DOHH2 (cell line): ENCODE measurements at regions not wholly inside any gene's neighbourhood (a gene's known extent, or its start where the extent isn't known, plus 50 kb on each side); places are given as distances from the start of the nearest gene placed in this dataset.

ENCODE experiments used
- H3F3A ChIP-seq: fragments of 200-600 bp; sonication (generic), shearing (Covaris generic); 2 replicates; pipeline ENCODE4 v1.6.0; 2016; ENCODE audit warnings: antibody characterized with exemption, mild to moderate bottlenecking; ENCODE audit not compliant: control insufficient read depth, insufficient read depth
- H3K27ac ChIP-seq: fragments of 200-600 bp; sonication (generic); 2 replicates; pipeline ENCODE4 v1.5.1; 2014; ENCODE audit warnings: low read depth, mild to moderate bottlenecking, low read length, moderate library complexity
- H3K27me3 ChIP-seq: fragments of 200-600 bp; sonication (generic); 2 replicates; pipeline ENCODE4 v1.6.1; 2014; ENCODE audit warnings: mild to moderate bottlenecking, low read length, mixed read lengths; ENCODE audit not compliant: control insufficient read depth
- H3K36me3 ChIP-seq: fragments of 200-600 bp; sonication (generic); 2 replicates; pipeline ENCODE4 v1.6.1; 2014; ENCODE audit warnings: mild to moderate bottlenecking, low read length, moderate library complexity, mixed read lengths; ENCODE audit not compliant: control insufficient read depth
- H3K4me1 ChIP-seq: fragments of 200-600 bp; sonication (generic); 2 replicates; pipeline ENCODE4 v1.6.1; 2014; ENCODE audit warnings: mild to moderate bottlenecking, low read length, mixed read lengths; ENCODE audit not compliant: control insufficient read depth
- H3K4me2 ChIP-seq: fragments of 200-600 bp; sonication (generic); 2 replicates; pipeline ENCODE4 v1.6.0; 2014; ENCODE audit warnings: mild to moderate bottlenecking, low read length, moderate library complexity
- H3K4me3 ChIP-seq: fragments of 200-600 bp; sonication (generic); 2 replicates; pipeline ENCODE4 v1.5.1; 2014; ENCODE audit warnings: mild to moderate bottlenecking, low read length, mixed read lengths
- H3K79me2 ChIP-seq: fragments of 200-600 bp; sonication (generic); 2 replicates; pipeline ENCODE4 v1.6.1; 2014; ENCODE audit warnings: mild to moderate bottlenecking, low read length, mixed read lengths; ENCODE audit not compliant: control insufficient read depth
- H3K9me2 ChIP-seq: fragments of 200-600 bp; sonication (generic); replicated peaks from 2 replicates; pipeline ENCODE4 v1.6.1; 2014; ENCODE audit warnings: mild to moderate bottlenecking, low read length, mixed read lengths; ENCODE audit not compliant: control insufficient read depth
- H3K9me3 ChIP-seq: fragments of 200-600 bp; sonication (generic); 2 replicates; pipeline ENCODE4 v1.6.1; 2014; ENCODE audit warnings: antibody characterized with exemption, low read length, mixed read lengths; ENCODE audit not compliant: control insufficient read depth, insufficient read depth
- H4K20me1 ChIP-seq: fragments of 200-600 bp; sonication (generic); 2 replicates; pipeline ENCODE4 v1.6.0; 2014; ENCODE audit warnings: low read depth, mild to moderate bottlenecking, antibody characterized with exemption, low read length, moderate library complexity; ENCODE audit not compliant: control insufficient read depth, insufficient read depth
- CTCF ChIP-seq: fragments of 200-600 bp; sonication (generic); IDR thresholded peaks from one replicate; pipeline ENCODE4 v1.5.1; 2014; ENCODE audit warnings: antibody characterized with exemption, mild to moderate bottlenecking, low read depth, low read length; ENCODE audit not compliant: poor library complexity, severe bottlenecking
- EZH2phosphoT487 ChIP-seq: fragments of 200-600 bp; sonication (generic); IDR thresholded peaks from 2 replicates; pipeline ENCODE4 v1.6.1; 2017; ENCODE audit warnings: borderline replicate concordance, mild to moderate bottlenecking, antibody characterized with exemption, low read length, moderate library complexity, mixed read lengths

- Histone ChIP-seq H3K4me3 (no peak overlapping the region), H3K27ac (no peak overlapping the region), H4K20me1 (no peaks in the 10 kb centered on the region), H3K9me3 (no peaks in the 10 kb centered on the region), H3K79me2 (no peaks in the 10 kb centered on the region), H3F3A (no peaks in the 10 kb centered on the region), H3K27me3 (peaks cover 2% of the 10 kb centered on the region; the same call in 1 of the 2 replicates), H3K4me2 (no peak overlapping the region), H3K4me1 (no peaks in the 10 kb centered on the region), H3K36me3 (no peaks in the 10 kb centered on the region), H3K9me2 (no peaks in the 10 kb centered on the region)
- TF ChIP-seq CTCF (no peak), EZH2phosphoT487 (no peak)
These were observed 76.9 kb upstream of the HIVEP3 start for GRCh38 chr1:41995441-41996130.

GRCh38 chr1:41994195-41994894, 75.6 kb upstream of the HIVEP3 start:
- no peak overlapping the region for H3K27ac ChIP-seq
- H3K36me3 ChIP-seq = no peaks in the 10 kb centered on the region
- no peaks in the 10 kb centered on the region for H4K20me1 ChIP-seq
- H3K9me3 ChIP-seq = no peaks in the 10 kb centered on the region
- TF ChIP-seq CTCF (no peak), EZH2phosphoT487 (no peak)
- H3K4me1 ChIP-seq = no peaks in the 10 kb centered on the region
- H3K9me2 ChIP-seq = no peaks in the 10 kb centered on the region
- H3K4me3 ChIP-seq = no peak overlapping the region
- H3F3A ChIP-seq = no peaks in the 10 kb centered on the region
- H3K27me3 ChIP-seq = peaks cover 2% of the 10 kb centered on the region; the same call in 1 of the 2 replicates
- no peaks in the 10 kb centered on the region for H3K79me2 ChIP-seq
- no peak overlapping the region for H3K4me2 ChIP-seq

- no peak overlapping the region for H3K4me2 ChIP-seq
- H3K27ac ChIP-seq = no peak overlapping the region
- no peaks in the 10 kb centered on the region for H4K20me1 ChIP-seq
- H3K27me3 ChIP-seq = peaks cover 10% of the 10 kb centered on the region
- H3K4me3 ChIP-seq = no peak overlapping the region
- TF ChIP-seq CTCF (no peak), EZH2phosphoT487 (no peak)
- H3K36me3 ChIP-seq = no peaks in the 10 kb centered on the region
- no peaks in the 10 kb centered on the region for H3K9me3 ChIP-seq
- H3K4me1 ChIP-seq = no peaks in the 10 kb centered on the region
- H3K79me2 ChIP-seq = no peaks in the 10 kb centered on the region
- no peaks in the 10 kb centered on the region for H3K9me2 ChIP-seq
- H3F3A ChIP-seq = no peaks in the 10 kb centered on the region
These were observed 64.7 kb upstream of the HIVEP3 start for GRCh38 chr1:41983451-41983850.
